SK-N-SH (cell line): ENCODE measurements at regions not wholly inside any gene's neighbourhood (a gene's known extent, or its start where the extent isn't known, plus 50 kb on each side); places are given as distances from the start of the nearest gene placed in this dataset.

Source experiments
- CTCF ChIP-seq: fragments of 200-600 bp; sonication (generic); IDR thresholded peaks from 2 replicates; pipeline ENCODE4 v1.6.1; 2017; ENCODE audit warnings: antibody characterized with exemption, mild to moderate bottlenecking, moderate library complexity
- RFX5 ChIP-seq: IDR thresholded peaks from 2 replicates; pipeline ENCODE4 v1.6.1; 2012; ENCODE audit warnings: mild to moderate bottlenecking, improper control_type of control experiment, low read length

DNA sequence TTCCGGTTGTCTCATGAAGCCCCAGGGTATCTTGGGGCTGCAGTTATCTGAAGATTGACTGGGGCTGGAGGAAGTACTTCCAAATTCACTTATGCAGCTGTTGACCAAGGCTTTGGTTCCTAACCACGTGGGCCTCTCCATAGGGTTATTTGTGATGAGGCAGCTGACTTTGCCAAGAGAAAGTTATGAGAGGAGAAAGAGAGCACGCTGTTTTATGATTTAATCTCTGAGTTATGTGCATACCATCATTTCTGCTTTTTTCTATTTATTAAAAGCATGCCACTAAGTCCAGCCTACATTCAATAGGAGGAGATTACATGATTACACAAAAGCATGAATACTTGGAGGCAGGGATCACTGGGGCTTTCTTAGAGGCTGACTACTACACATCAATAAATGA, 215.5 kb downstream of the NHLRC3 start:
- TF ChIP-seq RFX5 (no peak), CTCF (no peak)
